HG02678 (cell line): ENCODE measurements at regions not wholly inside any gene's neighbourhood (a gene's known extent, or its start where the extent isn't known, plus 50 kb on each side); places are given as distances from the start of the nearest gene placed in this dataset.
"Not testable (repeated sequence)": the region's sequence is repeated elsewhere in the genome, so short reads cannot be mapped to it uniquely, and the experiment has no call there.

Source experiments
- ATAC-seq: cut with Tn5 transposase; IDR thresholded peaks from one replicate; pipeline ENCODE4 v1.9.1; 2021; ENCODE audit warnings: mild to moderate bottlenecking, moderate library complexity; ENCODE audit not compliant: unreplicated experiment

- no peak for ATAC-seq
These were observed 66.6 kb downstream of the LACC1 start for GRCh38 chr13:43946281-43946680.

DNA sequence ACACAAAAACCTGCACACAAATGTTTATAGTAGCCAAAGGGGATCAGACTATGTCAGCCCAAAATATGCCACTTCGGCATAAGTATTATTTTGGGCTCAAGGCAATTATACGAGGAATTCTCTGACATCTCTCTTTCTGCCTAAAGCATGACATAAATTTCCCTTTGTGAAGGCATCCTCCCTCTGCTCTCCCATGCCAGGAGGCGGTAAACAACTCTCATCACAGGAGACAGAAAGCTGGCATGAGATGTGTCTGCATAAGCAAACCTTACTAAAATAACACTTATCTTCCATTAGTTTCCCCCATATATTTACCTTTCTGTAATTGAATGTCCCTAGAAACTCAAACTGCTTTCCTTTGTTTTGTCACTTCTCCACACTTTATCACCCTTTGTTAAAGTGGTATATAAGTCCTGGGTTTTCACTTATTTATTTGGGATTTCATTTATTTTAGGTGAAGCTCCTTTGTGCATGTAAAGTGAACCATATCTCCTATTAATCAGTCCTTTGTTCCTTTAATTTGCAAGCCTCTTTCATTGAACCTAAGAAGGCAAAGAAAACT lies 68.3 kb downstream of the LACC1 start:
- ATAC-seq: no peak

DNA sequence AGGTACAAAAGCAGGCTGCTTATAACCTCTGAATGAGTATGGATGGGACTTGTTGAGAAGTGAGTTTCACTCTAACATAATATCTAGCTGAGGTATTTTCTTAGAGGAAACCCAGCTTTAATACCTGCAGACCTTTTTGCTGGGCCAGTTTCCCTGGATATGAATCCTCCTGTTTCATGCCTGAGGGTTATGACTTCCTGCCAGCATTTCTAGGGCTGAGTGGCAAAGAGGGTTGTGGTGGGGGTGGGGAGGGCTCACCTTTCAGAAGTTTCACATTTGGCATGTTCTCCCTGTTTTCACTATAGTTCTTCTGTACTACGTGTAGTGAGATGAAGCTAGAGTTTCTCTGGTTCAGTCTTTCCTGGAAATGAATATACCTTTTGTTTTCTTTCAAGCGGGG lies 73.7 kb downstream of the LACC1 start:
- no peak for ATAC-seq

DNA sequence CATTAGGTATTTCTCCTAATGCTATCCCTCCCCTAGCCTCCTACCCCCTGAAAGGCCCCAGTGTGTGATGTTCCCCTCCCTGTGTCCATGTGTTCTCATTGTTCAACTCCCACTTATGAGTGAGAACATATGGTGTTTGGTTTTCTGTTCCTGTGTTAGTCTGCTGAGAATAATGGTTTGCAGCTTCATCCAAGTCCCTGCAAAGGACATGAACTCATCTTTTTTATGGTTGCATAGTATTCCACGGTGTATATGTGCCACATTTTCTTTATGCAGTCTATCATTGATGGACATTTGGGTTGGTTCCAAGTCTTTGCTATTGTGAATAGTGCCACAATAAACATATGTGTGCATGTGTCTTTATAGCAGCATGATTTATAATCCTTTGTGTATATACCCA lies 77.3 kb downstream of the LACC1 start:
- ATAC-seq: not testable (repeated sequence)

- no peak for ATAC-seq
These were observed 79.6 kb downstream of the LACC1 start for GRCh38 chr13:43959291-43959690.

DNA sequence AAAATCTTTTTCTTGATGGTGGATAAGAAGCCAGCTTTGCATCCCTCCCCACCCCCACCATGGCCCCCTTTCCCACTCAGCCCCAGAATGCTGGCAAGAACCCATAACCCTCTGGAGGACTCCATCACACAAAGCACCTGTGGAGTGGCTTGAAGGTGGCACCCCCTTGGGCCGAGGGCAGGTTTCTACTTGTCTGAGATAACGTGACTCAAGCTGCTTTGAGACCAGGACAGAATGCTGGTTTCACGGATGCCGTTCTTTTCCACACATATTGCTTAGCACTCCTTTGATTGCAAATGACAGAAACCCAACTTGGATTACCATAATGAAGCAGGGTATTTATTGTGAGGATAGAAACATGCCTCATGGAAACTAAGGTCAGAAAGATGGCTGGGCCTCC lies 82.2 kb downstream of the LACC1 start:
- no peak for ATAC-seq

DNA sequence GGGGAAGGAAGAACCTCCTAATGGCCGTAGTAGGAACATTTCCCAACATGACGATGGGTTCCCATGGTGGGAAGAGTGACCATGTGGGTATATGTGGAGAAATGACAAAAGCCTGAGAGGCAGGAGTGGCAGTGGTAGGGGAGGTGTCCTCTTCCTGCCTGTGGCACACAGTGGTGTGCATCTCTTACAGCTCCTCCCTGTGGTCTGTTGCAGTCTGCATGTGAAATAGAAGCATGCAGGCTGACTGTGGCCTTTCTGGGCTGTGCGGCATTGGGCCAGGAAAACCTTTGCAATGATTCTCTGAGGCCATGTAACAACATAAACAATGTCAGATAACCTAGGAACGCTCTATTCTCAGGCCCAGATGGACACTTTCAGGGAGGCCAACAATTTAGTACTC lies 84.0 kb downstream of the LACC1 start:
- ATAC-seq: no peak

- ATAC-seq: no peak
These were observed 85.2 kb downstream of the LACC1 start for GRCh38 chr13:43964698-43965458.

DNA sequence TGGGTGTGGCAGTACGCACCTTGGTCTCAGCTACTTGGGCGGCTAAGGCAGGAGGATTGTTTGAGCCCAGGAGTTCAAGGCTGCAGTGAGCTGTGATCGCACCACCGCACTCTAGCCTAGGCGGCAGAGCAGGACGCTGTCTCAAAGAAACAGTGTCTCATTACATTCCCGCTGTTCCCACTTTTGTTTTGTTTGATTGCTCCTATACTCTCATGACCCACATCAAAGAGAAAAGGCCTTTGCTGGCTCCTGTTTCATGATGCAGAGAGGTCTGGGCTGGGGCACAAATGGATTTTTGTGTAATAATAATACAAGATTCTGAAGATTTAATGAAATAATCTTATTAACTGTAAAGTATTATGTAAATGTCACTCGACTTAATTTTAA lies 85.7 kb downstream of the LACC1 start:
- no peak for ATAC-seq

- not testable (repeated sequence) for ATAC-seq
These were observed 88.7 kb downstream of the LACC1 start for GRCh38 chr13:43968251-43968942.

- ATAC-seq: not testable (repeated sequence)
These were observed 89.4 kb downstream of the LACC1 start for GRCh38 chr13:43968943-43969690.

DNA sequence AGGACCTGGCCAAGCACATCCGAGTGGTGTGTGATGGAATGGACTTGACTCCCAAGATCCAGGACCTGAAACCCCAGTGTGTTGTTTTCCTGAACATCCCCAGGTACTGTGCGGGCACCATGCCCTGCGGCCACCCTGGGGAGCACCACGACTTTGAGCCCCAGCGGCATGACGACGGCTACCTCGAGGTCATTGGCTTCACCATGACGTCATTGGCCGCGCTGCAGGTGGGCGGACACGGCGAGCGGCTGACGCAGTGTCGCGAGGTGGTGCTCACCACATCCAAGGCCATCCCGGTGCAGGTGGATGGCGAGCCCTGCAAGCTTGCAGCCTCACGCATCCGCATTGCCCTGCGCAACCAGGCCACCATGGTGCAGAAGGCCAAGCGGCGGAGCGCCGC lies 90.2 kb downstream of the LACC1 start:
- not testable (repeated sequence) for ATAC-seq

- ATAC-seq: not testable (repeated sequence)
These were observed 91.0 kb downstream of the LACC1 start for GRCh38 chr13:43970520-43971242.

DNA sequence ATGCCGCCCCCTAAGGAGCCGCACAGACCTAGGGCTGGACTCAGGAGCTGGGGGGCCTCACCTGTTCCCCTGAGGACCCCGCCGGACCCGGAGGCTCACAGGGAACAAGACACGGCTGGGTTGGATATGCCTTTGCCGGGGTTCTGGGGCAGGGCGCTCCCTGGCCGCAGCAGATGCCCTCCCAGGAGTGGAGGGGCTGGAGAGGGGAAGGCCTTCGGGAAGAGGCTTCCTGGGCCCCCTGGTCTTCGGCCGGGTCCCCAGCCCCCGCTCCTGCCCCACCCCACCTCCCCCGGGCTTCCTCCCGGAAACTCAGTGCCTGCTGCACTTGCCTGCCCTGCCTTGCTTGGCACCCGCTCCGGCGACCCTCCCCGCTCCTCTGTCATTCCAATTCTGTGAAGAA lies 91.6 kb downstream of the LACC1 start:
- ATAC-seq: not testable (repeated sequence)

DNA sequence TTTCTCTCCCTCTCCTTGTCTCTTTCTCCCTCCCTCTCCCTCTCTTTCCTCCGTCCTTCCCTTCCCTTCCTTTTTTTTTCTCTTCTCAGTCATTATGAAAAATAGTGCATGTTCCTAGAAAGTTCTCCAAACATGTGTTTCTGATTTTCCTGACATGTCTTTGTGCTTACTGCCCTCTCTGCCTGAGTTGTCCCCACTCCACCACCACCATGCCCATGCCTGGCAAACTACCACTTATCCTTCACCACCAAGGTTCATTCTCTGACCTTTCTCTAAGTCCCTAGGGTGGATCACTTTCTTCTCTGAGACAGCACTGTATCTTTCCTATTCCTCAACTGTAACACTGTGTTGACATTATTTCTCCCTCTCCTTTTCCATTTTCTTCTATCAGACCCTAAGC lies 98.2 kb downstream of the LACC1 start:
- ATAC-seq: no peak

DNA sequence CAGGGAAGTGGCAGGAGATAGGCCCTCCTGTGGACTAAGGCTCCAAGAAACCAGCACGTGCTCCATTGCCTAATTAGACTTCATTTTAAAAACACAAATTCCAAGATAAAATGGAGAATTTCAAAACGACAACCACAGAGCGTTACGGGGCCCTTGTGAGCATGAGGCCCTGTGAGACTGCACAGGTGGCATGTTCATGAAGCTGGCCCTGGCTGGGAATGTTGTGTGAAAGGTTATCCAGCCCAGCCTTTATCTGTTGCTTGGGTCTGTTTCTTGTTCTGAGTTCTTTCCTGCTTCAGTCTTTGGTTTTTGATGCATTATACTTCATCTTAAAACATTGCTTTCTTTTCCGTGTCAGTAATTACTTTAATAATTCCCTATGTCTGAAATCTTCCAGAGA lies 99.0 kb downstream of the LACC1 start:
- no peak for ATAC-seq

DNA sequence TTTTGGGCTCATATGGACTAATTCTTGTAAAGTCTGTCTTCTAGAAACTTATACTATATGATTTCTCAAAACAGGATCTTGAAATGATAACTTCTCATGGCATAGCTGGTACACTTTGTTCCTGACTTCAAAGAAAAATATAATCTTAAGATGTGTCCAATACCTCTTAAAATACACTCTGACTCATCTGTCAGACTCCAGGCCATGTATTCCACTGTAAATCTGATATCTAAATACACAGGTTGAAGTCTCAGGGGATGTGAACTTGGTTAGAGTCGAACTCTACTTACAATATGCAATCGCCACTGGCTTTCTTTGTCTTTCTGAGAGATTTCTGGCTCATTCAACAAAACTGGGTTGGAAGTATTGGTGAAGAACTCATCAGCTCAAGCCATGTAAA lies 99.8 kb downstream of the LACC1 start:
- ATAC-seq: no peak

- no peak for ATAC-seq
These were observed 100.9 kb downstream of the LACC1 start for GRCh38 chr13:43980587-43980986.

- no peak for ATAC-seq
These were observed 101.4 kb downstream of the LACC1 start for GRCh38 chr13:43981091-43981490.

DNA sequence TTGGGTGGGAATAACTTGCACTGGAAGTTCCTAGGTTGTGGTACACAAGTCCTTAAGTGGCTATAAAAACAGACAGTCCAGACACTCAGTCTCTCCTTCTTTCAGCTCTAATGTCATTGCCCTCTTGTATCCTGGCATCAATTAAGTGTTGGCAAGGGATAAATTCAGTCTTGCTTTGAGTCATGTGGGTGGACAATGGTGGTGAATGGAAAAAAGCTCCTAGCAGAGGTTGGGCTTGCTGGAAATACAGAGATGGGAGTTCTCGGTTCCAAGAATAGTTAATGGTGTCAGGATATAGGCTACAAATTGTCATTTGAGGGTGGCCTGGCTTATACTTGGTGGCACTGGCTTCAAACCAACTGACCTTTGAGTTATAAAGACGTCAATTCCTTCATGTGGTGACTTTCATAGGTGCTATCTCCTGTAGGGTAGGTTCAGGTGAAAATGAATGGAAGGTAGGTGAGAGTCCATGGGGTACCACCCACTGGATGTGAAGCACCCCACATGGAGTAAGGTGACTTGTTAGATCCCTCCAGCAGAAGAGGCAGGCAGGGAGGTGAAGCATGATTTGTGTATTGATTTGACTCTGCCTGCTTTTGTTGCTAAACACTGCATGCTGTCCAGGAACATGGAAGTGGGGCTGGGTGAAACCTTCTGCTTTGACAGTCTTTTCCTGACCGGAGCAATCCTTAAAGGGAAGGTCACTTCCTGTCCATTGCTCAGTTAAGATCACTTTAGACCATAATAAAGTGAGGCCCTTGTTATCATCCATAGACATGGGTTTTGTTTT lies 102.0 kb downstream of the LACC1 start:
- no peak for ATAC-seq
